WTC11 (cell line): ENCODE measurements at regions not wholly inside any gene's neighbourhood (a gene's known extent, or its start where the extent isn't known, plus 50 kb on each side); places are given as distances from the start of the nearest gene placed in this dataset.
A peak's percentile ranks its signal among the peaks of the same experiment; 100 is the strongest.

ENCODE experiments used
- ATAC-seq: fragments of 200-7000 bp; cut with Tn5 transposase; 2 replicates; pipeline ENCODE4 v1.10.0; 2021; ENCODE audit warnings: mild to moderate bottlenecking, moderate library complexity
- CTCF ChIA-PET: fragments of 300-600 bp; sonication (Branson Sonifier 250); formaldehyde crosslinking; loops from one replicate; lab custom pipeline; 2021; ENCODE audit warnings: antibody characterized with exemption; lab: Charles Lee
- POLR2A ChIA-PET: fragments of 350-600 bp; sonication (Branson Sonifier 250); formaldehyde crosslinking; loops from one replicate; lab custom pipeline; 2021; ENCODE audit warnings: antibody characterized with exemption; lab: Charles Lee
- DNase-seq: peaks from one replicate; pipeline ENCODE4 v3.0.0; 2021; ENCODE audit warnings: low spot score
- H3K27ac Mint-ChIP-seq: 2 replicates; pipeline ENCODE4 v1.8.0; 2021; ENCODE audit warnings: mixed read lengths
- H3K27me3 Mint-ChIP-seq: 2 replicates; pipeline ENCODE4 v1.8.0; 2021; ENCODE audit warnings: low read depth, mild to moderate bottlenecking, moderate library complexity, mixed read lengths
- H3K36me3 Mint-ChIP-seq: 2 replicates; pipeline ENCODE4 v1.8.0; 2021; ENCODE audit warnings: mixed read lengths
- H3K4me1 Mint-ChIP-seq: 2 replicates; pipeline ENCODE4 v1.8.0; 2022; ENCODE audit warnings: mixed read lengths
- H3K4me3 Mint-ChIP-seq: 2 replicates; pipeline ENCODE4 v1.8.0; 2021; ENCODE audit warnings: mild to moderate bottlenecking, moderate library complexity, mixed read lengths
- H3K9me3 Mint-ChIP-seq: 2 replicates; pipeline ENCODE4 v1.8.0; 2021; ENCODE audit warnings: mixed read lengths
- FOXK1 ChIP-seq: sonication (generic); formaldehyde crosslinking; IDR thresholded peaks from 2 replicates; pipeline ENCODE4 v1.8.0; 2022; ENCODE audit warnings: mild to moderate bottlenecking, moderate library complexity, missing genetic modification reagents
- FOXP1 ChIP-seq: sonication (generic); formaldehyde crosslinking; IDR thresholded peaks from 2 replicates; pipeline ENCODE4 v1.8.0; 2022; ENCODE audit warnings: missing genetic modification reagents, mild to moderate bottlenecking, moderate library complexity, borderline replicate concordance
- FOXP4 ChIP-seq: sonication (generic); formaldehyde crosslinking; IDR thresholded peaks from 2 replicates; pipeline ENCODE4 v1.8.0; 2022; ENCODE audit warnings: mild to moderate bottlenecking, missing genetic modification reagents
- JAZF1 ChIP-seq: fragments of 250-450 bp; sonication (Bioruptor Pico); IDR thresholded peaks from 2 replicates; pipeline ENCODE4 v1.9.0; 2021; ENCODE audit warnings: moderate library complexity, mild to moderate bottlenecking, inconsistent platforms
- MLX ChIP-seq: sonication (generic); formaldehyde crosslinking; IDR thresholded peaks from 2 replicates; pipeline ENCODE4 v1.8.1; 2023; ENCODE audit warnings: mild to moderate bottlenecking, missing genetic modification reagents, moderate library complexity
- MYBL2 ChIP-seq: sonication (generic); formaldehyde crosslinking; IDR thresholded peaks from 2 replicates; pipeline ENCODE4 v1.8.1; 2023; ENCODE audit warnings: mild to moderate bottlenecking, moderate library complexity, missing genetic modification reagents
- PRDM15 ChIP-seq: sonication (generic); formaldehyde crosslinking; IDR thresholded peaks from 2 replicates; pipeline ENCODE4 v1.8.0; 2022; ENCODE audit warnings: missing genetic modification reagents
- PREB ChIP-seq: sonication (generic); formaldehyde crosslinking; IDR thresholded peaks from 2 replicates; pipeline ENCODE4 v1.8.1; 2022; ENCODE audit warnings: mild to moderate bottlenecking, missing genetic modification reagents, moderate library complexity, borderline replicate concordance
- RORB ChIP-seq: fragments of 250-450 bp; sonication (Bioruptor Pico); IDR thresholded peaks from 2 replicates; pipeline ENCODE4 v1.9.0; 2021; ENCODE audit warnings: mild to moderate bottlenecking
- SMAD3 ChIP-seq: sonication (generic); formaldehyde crosslinking; IDR thresholded peaks from 2 replicates; pipeline ENCODE4 v1.8.0; 2022; ENCODE audit warnings: missing genetic modification reagents, mild to moderate bottlenecking, borderline replicate concordance
- ZBTB21 ChIP-seq: sonication (generic); formaldehyde crosslinking; IDR thresholded peaks from 2 replicates; pipeline ENCODE4 v1.8.1; 2023; ENCODE audit warnings: mild to moderate bottlenecking, missing genetic modification reagents, borderline replicate concordance
- ZNF219 ChIP-seq: sonication (generic); formaldehyde crosslinking; IDR thresholded peaks from 2 replicates; pipeline ENCODE4 v1.8.0; 2023; ENCODE audit warnings: missing genetic modification reagents, mild to moderate bottlenecking, borderline replicate concordance
- ZNF532 ChIP-seq: fragments of 250-450 bp; sonication (Bioruptor Pico); IDR thresholded peaks from 2 replicates; pipeline ENCODE4 v1.9.0; 2021; ENCODE audit warnings: mild to moderate bottlenecking, borderline replicate concordance

GRCh38 chr18:47457614-47458013, 206.2 kb upstream of the SKOR2 start (continued):
- no peak for TF ChIP-seq ZNF532 (CRISPR knock-in tag)

GRCh38 chr18:47453038-47453437, 201.6 kb upstream of the SKOR2 start:
- no peaks in the 10 kb centered on the region; the same call in 1 of the 2 replicates for H3K27me3 Mint-ChIP-seq
- H3K36me3 Mint-ChIP-seq, result no peaks in the 10 kb centered on the region
- no peaks in the 10 kb centered on the region for H3K9me3 Mint-ChIP-seq
- no peak for DNase-seq
- POLR2A ChIA-PET, result no interaction called here
- no peak overlapping the region for H3K27ac Mint-ChIP-seq
- peaks cover 8% of the 10 kb centered on the region for H3K4me1 Mint-ChIP-seq
- H3K4me3 Mint-ChIP-seq, result no peak overlapping the region
- TF ChIP-seq ZNF532 (CRISPR knock-in tag), result no peak
- no peak for TF ChIP-seq RORB
- no peak for TF ChIP-seq PREB
- TF ChIP-seq SMAD3 (CRISPR knock-in tag), result no peak
- TF ChIP-seq ZBTB21, result no peak
- no peak for TF ChIP-seq MLX
- TF ChIP-seq FOXP1 (CRISPR knock-in tag), result no peak
- TF ChIP-seq ZNF219 (CRISPR knock-in tag), result no peak
- no peak for TF ChIP-seq JAZF1 (CRISPR knock-in tag)
- no peak for TF ChIP-seq FOXP4 (CRISPR knock-in tag)
- no peak for TF ChIP-seq MYBL2
- CTCF ChIA-PET, result no interaction called here
- ATAC-seq, result no peak

- Mint-ChIP-seq H3K4me3 (no peak overlapping the region), H3K4me1 (no peaks in the 10 kb centered on the region), H3K27ac (no peak overlapping the region), H3K36me3 (peaks cover 21% of the 10 kb centered on the region), H3K27me3 (no peaks in the 10 kb centered on the region; the same call in 1 of the 2 replicates), H3K9me3 (peaks cover 28% of the 10 kb centered on the region)
- ChIA-PET POLR2A (no interaction called here), CTCF (no interaction called here)
- ATAC-seq (no peak), DNase-seq (no peak)
- peak; percentile 37; the same call in 1 of the 2 replicates for TF ChIP-seq PRDM15 (CRISPR knock-in tag)
- no peak for TF ChIP-seq FOXK1 (CRISPR knock-in tag)
Measured at GRCh38 chr18:47448956-47449355, 197.5 kb upstream of the SKOR2 start.
